A673 (cell line): ENCODE measurements at regions not wholly inside any gene's neighbourhood (a gene's known extent, or its start where the extent isn't known, plus 50 kb on each side); places are given as distances from the start of the nearest gene placed in this dataset.

ENCODE experiments used
- CTCF ChIP-seq: fragments of 300-800, 200-600 bp; sonication (generic); conservative IDR thresholded peaks from 2 replicates; pipeline ENCODE4 v1.5.1; 2017; ENCODE audit warnings: low read depth, mild to moderate bottlenecking, antibody characterized with exemption, low read length, moderate library complexity, mixed read lengths
- EZH2 ChIP-seq: fragments of 200-600 bp; sonication (generic); IDR thresholded peaks from 2 replicates; pipeline ENCODE4 v1.6.1; 2017; ENCODE audit warnings: borderline replicate concordance, low read depth, mild to moderate bottlenecking, mixed read lengths, antibody characterized with exemption, low read length; ENCODE audit not compliant: poor library complexity, severe bottlenecking

GRCh38 chr6:3939964-3940363 lies 90.8 kb downstream of the FAM50B start:
- TF ChIP-seq CTCF (no peak), EZH2 (no peak)
